TTC549 (cell line): ENCODE measurements at regions not wholly inside any gene's neighbourhood (a gene's known extent, or its start where the extent isn't known, plus 50 kb on each side); places are given as distances from the start of the nearest gene placed in this dataset.

Experiments
- FAIRE-seq: peaks from 2 replicates; lab custom pipeline; 2012; peaks lifted over from hg19 to GRCh38; lab: Jason Lieb, UNC

DNA sequence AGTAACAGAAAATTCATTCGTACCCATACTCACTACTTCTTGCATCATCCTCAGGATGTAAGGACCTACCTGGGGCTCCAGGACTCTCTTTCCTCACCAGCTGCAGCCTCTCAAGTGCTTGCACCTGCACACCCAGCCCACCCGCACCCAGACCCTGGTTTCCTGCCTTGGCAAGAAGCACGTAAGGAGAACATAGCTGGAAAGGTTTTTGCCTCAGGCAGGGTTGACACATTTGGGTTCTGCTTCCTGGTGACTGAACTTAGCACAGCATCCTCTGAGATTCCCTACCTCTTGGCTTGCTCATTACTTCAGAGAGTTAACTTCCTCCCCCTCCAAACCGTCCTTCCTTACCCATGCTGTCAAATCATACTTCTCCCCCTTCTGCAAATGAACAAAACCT lies 556.9 kb downstream of the CD83 start:
- no peak for FAIRE-seq

DNA sequence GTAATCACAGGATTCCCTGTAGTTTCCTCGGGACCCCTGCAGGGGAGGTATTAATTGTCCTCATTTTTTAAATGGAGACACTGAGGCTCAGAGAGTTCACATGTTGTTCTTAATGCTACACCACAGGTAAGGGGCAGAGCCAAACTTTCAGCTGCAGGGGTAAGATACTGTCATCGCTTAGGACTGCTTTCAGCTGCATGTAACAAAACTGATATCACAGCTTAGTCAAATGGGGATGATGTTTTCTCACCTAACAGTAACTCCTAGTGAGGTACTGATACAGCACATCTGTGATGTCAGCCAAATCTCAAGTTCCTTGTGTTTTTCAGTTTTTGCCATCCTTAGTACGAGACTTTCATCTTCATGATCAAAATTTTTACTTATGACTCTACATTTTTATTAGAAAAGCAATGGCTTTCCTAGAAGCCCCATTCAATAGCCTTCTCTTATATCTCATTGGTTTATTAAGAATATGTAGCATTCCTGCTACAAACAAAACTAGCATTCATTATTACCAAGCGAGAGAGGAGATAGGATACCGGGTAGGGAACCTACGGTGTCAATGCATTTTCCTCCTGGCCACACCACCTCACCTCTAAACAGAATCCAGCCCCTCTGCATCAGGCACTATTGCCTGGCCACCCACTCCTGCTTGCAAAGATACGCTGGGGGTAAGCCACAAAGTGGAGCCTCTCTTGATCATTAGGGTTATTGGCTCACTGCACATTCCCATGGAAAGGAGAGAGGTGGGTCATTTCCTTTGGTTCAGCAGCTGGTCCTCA lies 557.5 kb downstream of the CD83 start:
- FAIRE-seq, result no peak

- no peak for FAIRE-seq
Measured at GRCh38 chr6:14676064-14676463, 558.5 kb downstream of the CD83 start.

- FAIRE-seq, result no peak
Measured at GRCh38 chr6:14676977-14677781, 559.6 kb downstream of the CD83 start.

- FAIRE-seq, result no peak
Measured at GRCh38 chr6:14681699-14682487, 564.0 kb upstream of the JARID2 start.

GRCh38 chr6:14682812-14683211 lies 563.1 kb upstream of the JARID2 start:
- no peak for FAIRE-seq

- no peak for FAIRE-seq
Measured at GRCh38 chr6:14689639-14690038, 556.2 kb upstream of the JARID2 start.

DNA sequence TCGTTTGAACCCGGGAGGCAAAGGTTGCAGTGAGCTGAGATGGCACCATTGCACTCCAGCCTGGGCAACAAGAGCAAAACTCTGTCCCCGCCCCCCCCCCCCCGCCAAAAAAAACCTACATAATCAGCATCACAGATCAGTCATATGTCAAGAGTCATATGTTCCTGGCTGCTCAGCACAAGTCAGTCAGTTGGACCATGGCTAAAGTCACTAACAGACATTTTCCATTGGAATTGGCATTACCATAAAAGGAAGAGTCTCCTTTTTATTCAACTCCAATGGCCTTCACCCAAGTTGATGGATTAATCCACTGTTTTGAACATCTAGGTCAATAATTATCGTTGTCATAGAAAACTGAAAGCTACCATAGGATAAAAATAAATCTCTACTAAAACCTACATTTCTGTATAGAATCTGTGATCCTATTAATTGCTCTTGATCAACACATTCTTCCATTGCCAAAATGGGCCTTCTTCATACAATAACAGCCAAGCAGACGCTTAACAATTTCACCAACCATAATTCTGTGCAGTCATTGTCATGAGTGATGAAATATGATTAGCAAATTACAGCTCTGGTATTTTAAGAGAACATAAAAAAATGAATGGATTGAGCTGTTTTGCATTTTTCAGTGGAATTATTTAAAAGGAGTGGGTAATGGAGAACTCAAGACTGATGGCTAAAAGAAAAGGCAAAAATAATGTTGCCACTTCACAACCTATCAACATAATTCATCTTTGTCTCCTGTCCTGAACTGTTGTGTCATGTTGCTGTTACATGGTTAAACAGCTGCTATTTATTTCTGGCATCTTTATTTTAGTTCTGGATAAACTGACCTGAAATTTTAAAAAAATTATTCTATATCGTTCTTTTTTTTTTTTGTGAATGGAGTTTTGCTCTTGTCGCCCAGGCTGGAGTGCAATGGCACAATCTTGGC lies 555.5 kb upstream of the JARID2 start:
- FAIRE-seq, result no peak

DNA sequence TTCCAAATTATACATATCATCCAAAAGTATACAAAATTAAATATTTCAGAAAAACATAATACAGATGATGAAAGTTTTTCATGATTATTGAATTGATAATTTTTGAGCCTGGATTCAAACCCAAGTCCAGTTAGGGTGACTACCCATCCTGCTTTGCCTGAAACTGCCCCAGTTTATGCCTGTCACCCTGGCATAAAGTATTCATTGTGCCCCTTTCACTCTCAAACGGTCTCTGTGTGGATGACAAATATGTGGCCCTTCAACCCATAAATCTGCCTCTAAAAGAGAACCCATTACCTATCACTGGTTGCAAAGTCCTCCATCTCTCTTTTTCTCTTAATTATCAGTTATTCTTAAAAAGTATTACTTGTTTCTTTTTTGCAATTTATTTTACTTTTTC lies 553.7 kb upstream of the JARID2 start:
- no peak for FAIRE-seq

GRCh38 chr6:14693301-14694192 lies 552.3 kb upstream of the JARID2 start:
- no peak for FAIRE-seq

DNA sequence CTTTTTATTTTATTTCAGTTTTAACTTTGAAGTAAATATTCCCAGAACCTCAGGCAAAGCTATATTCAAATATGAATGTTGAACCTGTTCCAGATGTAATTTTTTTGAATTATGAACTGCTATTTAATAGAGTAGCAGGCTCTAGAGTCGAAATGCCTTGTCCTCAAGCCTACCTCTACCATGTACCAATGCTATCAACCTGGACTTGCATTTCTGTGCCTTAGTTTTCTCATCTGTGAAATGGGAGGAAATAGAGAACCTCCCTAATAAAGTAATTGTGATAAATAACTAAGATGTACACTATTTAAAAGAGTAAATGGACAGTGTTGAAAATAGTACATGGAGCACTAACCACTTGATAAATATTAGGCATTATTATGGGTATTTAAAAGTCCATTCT lies 551.6 kb upstream of the JARID2 start:
- FAIRE-seq, result no peak

GRCh38 chr6:14695579-14695978 lies 550.3 kb upstream of the JARID2 start:
- no peak for FAIRE-seq

- FAIRE-seq, result no peak
Measured at GRCh38 chr6:14696367-14696766, 549.5 kb upstream of the JARID2 start.

- no peak for FAIRE-seq
Measured at GRCh38 chr6:14697427-14697826, 548.4 kb upstream of the JARID2 start.

DNA sequence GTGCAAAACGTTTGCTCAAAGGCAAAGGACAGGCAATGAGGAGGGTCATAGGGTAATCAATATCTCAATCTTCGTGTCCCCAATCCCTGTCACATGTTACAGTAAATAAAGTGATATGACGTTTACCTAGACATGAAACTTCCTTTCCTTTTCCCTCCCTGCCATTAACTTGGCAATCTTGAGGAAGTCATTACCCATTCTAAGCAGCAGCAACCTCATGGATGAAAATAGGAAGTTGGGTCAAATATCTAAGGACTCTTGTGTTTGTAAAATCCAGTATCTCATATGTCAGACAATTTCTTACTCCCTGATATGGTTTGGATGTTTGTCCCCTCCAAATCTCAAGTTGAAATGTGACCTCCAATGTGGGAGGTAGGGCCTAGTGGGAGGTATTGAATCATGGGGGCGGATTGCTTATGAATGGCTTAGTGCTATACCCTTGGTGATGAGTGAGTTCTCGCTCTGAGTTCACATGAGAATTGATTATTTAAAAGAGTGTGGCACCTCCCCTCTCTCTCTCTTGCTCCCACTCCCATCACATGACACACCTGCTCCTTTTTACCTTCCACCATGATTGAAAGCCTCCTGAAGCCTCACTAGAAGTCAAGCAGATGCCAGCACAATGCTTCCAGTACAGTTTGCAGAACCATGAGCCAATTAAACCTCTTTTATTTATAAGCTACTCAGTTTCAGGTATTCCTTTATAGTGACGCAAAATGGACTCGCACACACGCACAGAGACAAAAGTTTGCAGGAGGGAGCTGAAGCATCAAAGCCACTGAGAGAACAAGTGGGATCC lies 545.9 kb upstream of the JARID2 start:
- FAIRE-seq, result no peak

DNA sequence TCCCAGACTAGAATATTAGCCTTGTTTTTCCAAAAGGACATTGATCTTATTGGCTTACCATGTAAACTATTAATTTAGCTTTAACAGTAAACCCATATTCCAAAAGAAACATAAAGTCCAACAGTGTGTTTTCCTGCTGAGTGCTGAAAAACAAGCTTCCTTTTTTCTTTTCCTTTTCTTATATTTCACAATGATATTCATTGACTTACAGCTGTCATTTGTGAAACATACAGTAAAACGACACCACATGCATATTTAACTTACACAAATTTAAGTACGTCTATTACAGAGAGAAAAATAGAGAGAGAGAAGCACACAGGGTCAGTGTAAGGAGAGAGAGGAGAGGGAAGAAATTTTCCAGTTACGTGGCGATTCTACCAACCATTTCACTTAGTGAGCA lies 543.9 kb upstream of the JARID2 start:
- FAIRE-seq, result no peak

DNA sequence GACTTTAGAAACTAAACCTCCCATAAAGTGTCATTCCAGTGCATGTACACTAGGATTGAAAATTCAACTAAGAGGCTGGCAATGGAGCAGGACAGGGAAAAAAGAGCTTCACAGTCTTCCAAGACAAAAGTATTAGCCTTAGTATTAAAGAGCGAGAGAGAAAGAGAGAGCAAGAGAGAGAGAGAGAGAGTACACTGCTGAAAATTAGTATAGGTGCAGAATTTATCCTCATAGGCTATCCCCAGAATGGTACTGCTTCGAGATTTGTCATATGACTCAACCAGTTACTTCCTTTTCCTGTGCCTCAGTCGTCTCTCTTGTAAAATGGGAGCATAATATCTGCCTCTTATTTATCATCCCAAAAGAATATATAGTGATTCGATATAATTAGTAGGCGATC lies 543.2 kb upstream of the JARID2 start:
- FAIRE-seq, result no peak

GRCh38 chr6:14703586-14703985 lies 542.3 kb upstream of the JARID2 start:
- FAIRE-seq, result no peak

DNA sequence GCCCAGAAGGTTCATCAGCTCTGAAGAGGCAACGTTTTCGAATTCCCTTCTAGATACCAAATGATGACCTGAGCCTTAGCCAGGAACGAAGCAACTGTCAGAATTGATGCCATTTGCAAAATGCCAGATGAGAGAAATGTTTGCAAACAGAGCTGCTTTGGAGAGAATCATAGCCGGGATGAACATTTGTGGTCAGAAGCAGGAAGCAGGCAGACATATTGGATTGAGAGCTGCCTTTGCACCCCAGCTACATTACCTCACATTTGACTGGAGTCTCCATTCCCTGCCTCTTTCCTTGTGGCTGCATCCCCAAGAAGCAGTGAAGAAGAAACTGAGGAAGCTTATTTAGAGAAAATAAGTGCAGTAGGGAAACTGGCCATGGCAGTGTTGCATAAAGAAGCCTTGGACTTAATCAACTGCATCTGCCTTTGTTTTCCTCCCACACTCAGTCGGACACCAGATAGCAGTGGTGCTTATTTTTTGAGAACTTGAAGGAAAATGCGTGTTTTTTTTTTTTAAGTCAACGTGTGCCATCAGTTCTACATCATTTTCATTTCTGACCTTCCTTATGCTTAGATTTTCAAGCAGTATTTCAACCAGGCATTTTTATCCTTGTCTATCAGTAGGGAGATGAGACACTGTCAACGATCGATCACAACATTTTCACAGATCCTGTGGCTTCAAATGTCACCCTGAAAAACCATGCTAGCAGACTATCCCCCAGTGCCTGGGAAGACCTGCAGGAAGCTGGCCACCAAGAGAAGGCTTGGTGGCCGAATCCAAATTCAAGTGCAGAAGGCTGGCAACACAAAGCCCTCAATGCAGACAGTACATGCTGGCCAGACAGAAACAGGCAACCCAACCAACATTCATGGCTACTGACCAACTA lies 541.2 kb upstream of the JARID2 start:
- no peak for FAIRE-seq
